Uterus (tissue), 3 donors: ENCODE measurements at regions not wholly inside any gene's neighbourhood (a gene's known extent, or its start where the extent isn't known, plus 50 kb on each side); places are given as distances from the start of the nearest gene placed in this dataset.

Experiments used
- DNase-seq, 2 donors: peaks; one replicate each; pipeline ENCODE4 v3.0.0-alpha.2; 2019 to 2020
- H3K27ac ChIP-seq, 2 donors: fragments of 200-600 bp; sonication (generic); 1 replicate in 1 of 2; 2 replicates in 1 of 2; pipeline ENCODE4 v1.5.1; 2016 to 2018
- H3K27me3 ChIP-seq, 2 donors: fragments of 200-600 bp; sonication (generic); one replicate each; pipeline ENCODE4 v1.5.1; 2018 to 2019; ENCODE audit warnings: control low read depth in 1 of 2
- H3K36me3 ChIP-seq, 2 donors: fragments of 200-600 bp; sonication (generic); one replicate each; pipeline ENCODE4 v1.5.1; 2019; ENCODE audit warnings: control low read depth in 1 of 2
- H3K4me1 ChIP-seq, 2 donors: fragments of 200-600 bp; sonication (generic); one replicate each; pipeline ENCODE4 v1.5.1; 2018 to 2019; ENCODE audit warnings: control low read depth in 1 of 2
- H3K4me3 ChIP-seq, 2 donors: fragments of 200-600 bp; sonication (generic); 1 replicate in 1 of 2; 2 replicates in 1 of 2; pipeline ENCODE4 v1.5.1; 2018 to 2019; ENCODE audit warnings: mild to moderate bottlenecking in 1 of 2
- H3K9me3 ChIP-seq, 2 donors: fragments of 200-600 bp; sonication (generic); one replicate each; pipeline ENCODE4 v1.5.1; 2019; ENCODE audit warnings: control low read depth in 1 of 2
- CTCF ChIP-seq, 4 experiments: fragments of 200-600 bp in 2 of 4; fragments of 450-650 bp in 2 of 4; sonication (generic) in 2 of 4; IDR thresholded peaks; one replicate each; pipeline ENCODE4 v1.5.1; 2016 to 2019; ENCODE audit warnings: antibody characterized with exemption in 4 of 4, mild to moderate bottlenecking in 2 of 4, moderate library complexity in 1 of 4
- POLR2A ChIP-seq, 2 donors: fragments of 450-650 bp; IDR thresholded peaks; one replicate each; pipeline ENCODE4 v1.6.1; 2016; ENCODE audit warnings: antibody characterized with exemption in 2 of 2, mild to moderate bottlenecking in 1 of 2, moderate library complexity in 1 of 2
- intact Hi-C: fragments of 100-400 bp; cut with DNase I; formaldehyde crosslinking; loops from one replicate; pipeline ENCODE4 v1.15.1; 2023; ENCODE audit warnings: low total_unique reads
- donor health status: DM: yes; HTN: yes; CAD: no.

GRCh38 chr15:72927451-72927850 is 124.8 kb upstream of the NEO1 start:
- intact Hi-C loops, result no loop called here
- no peak overlapping the region for H3K27ac ChIP-seq
- no peaks in the 10 kb centered on the region for H3K4me1 ChIP-seq
- TF ChIP-seq POLR2A (IDR thresholded peaks at IDR 0.05) (no peak), CTCF (IDR thresholded peaks at IDR 0.05) (no peak)
- H3K27me3 ChIP-seq, result no peaks in the 10 kb centered on the region
- no peak for DNase-seq
- no peaks in the 10 kb centered on the region for H3K36me3 ChIP-seq
- H3K4me3 ChIP-seq, result no peak overlapping the region
- H3K9me3 ChIP-seq, result no peaks in the 10 kb centered on the region

- no peak for TF ChIP-seq CTCF (IDR thresholded peaks at IDR 0.05)
- TF ChIP-seq POLR2A (IDR thresholded peaks at IDR 0.05), result no peak
Observed at GRCh38 chr15:72925661-72926060, 126.6 kb upstream of the NEO1 start.

GRCh38 chr15:72923289-72923688 is 129.0 kb upstream of the NEO1 start:
- TF ChIP-seq POLR2A (IDR thresholded peaks at IDR 0.05) (no peak), CTCF (IDR thresholded peaks at IDR 0.05) (no peak)
- no peak overlapping the region for H3K4me3 ChIP-seq
- no peak for DNase-seq
- no peaks in the 10 kb centered on the region for H3K4me1 ChIP-seq
- H3K27ac ChIP-seq, result no peak overlapping the region
- H3K27me3 ChIP-seq, result no peaks in the 10 kb centered on the region
- no peaks in the 10 kb centered on the region for H3K36me3 ChIP-seq
- intact Hi-C loops, result no loop called here
- H3K9me3 ChIP-seq, result no peaks in the 10 kb centered on the region

More at GRCh38 chr15:72925661-72926060, 126.6 kb upstream of the NEO1 start:
- Histone ChIP-seq H3K4me1 (no peaks in the 10 kb centered on the region), H3K9me3 (no peaks in the 10 kb centered on the region), H3K36me3 (no peaks in the 10 kb centered on the region), H3K27ac (no peak overlapping the region), H3K4me3 (no peak overlapping the region), H3K27me3 (no peaks in the 10 kb centered on the region)
- no peak for DNase-seq
- intact Hi-C loops, result no loop called here

GRCh38 chr15:72920551-72920950 is 131.7 kb upstream of the NEO1 start:
- Histone ChIP-seq H3K9me3 (no peaks in the 10 kb centered on the region), H3K27me3 (no peaks in the 10 kb centered on the region), H3K4me1 (no peaks in the 10 kb centered on the region), H3K36me3 (no peaks in the 10 kb centered on the region), H3K27ac (no peak overlapping the region), H3K4me3 (no peak overlapping the region)
- no peak for DNase-seq
- intact Hi-C loops, result no loop called here
- no peak for TF ChIP-seq POLR2A (IDR thresholded peaks at IDR 0.05)
- no peak for TF ChIP-seq CTCF (IDR thresholded peaks at IDR 0.05)

- intact Hi-C loops, result no loop called here
- no peaks in the 10 kb centered on the region for H3K9me3 ChIP-seq
- no peak for TF ChIP-seq POLR2A (IDR thresholded peaks at IDR 0.05)
- H3K4me3 ChIP-seq, result no peak overlapping the region
- no peaks in the 10 kb centered on the region for H3K27me3 ChIP-seq
- no peaks in the 10 kb centered on the region for H3K36me3 ChIP-seq
- DNase-seq, result no peak
- no peak overlapping the region for H3K27ac ChIP-seq
- no peaks in the 10 kb centered on the region for H3K4me1 ChIP-seq
Observed at GRCh38 chr15:72919936-72920465, 132.3 kb upstream of the NEO1 start.

GRCh38 chr15:72916897-72917296 is 133.3 kb upstream of the ADPGK start:
- H3K36me3 ChIP-seq, result no peaks in the 10 kb centered on the region
- intact Hi-C loops, result no loop called here
- no peaks in the 10 kb centered on the region for H3K27me3 ChIP-seq
- TF ChIP-seq CTCF (IDR thresholded peaks at IDR 0.05) (no peak), POLR2A (IDR thresholded peaks at IDR 0.05) (no peak)
- DNase-seq, result no peak
- H3K4me3 ChIP-seq, result no peak overlapping the region
- no peak overlapping the region for H3K27ac ChIP-seq
- no peaks in the 10 kb centered on the region for H3K9me3 ChIP-seq
- H3K4me1 ChIP-seq, result no peaks in the 10 kb centered on the region
